Coronary artery (tissue), 2 donors: ENCODE measurements at regions not wholly inside any gene's neighbourhood (a gene's known extent, or its start where the extent isn't known, plus 50 kb on each side); places are given as distances from the start of the nearest gene placed in this dataset.
"Not testable (repeated sequence)": the region's sequence is repeated elsewhere in the genome, so short reads cannot be mapped to it uniquely, and the experiment has no call there.

Experiments used
- DNase-seq: peaks from one replicate; pipeline ENCODE4 v3.0.0-alpha.2; 2017; ENCODE audit warnings: low spot score
- H3K27ac ChIP-seq, 2 donors: fragments of 200-600 bp; sonication (generic); one replicate each; pipeline ENCODE4 v1.5.1; 2016 to 2019
- H3K4me3 ChIP-seq: fragments of 200-600 bp; sonication (generic); 2 replicates; pipeline ENCODE4 v1.5.1; 2016; ENCODE audit warnings: mild to moderate bottlenecking, moderate library complexity
- TF ChIP-seq, protein P1 (sequence below): fragments of 200-600 bp; sonication (generic); IDR thresholded peaks from one replicate; pipeline ENCODE4 v1.5.1; 2019; ENCODE audit warnings: antibody characterized with exemption

DNA sequence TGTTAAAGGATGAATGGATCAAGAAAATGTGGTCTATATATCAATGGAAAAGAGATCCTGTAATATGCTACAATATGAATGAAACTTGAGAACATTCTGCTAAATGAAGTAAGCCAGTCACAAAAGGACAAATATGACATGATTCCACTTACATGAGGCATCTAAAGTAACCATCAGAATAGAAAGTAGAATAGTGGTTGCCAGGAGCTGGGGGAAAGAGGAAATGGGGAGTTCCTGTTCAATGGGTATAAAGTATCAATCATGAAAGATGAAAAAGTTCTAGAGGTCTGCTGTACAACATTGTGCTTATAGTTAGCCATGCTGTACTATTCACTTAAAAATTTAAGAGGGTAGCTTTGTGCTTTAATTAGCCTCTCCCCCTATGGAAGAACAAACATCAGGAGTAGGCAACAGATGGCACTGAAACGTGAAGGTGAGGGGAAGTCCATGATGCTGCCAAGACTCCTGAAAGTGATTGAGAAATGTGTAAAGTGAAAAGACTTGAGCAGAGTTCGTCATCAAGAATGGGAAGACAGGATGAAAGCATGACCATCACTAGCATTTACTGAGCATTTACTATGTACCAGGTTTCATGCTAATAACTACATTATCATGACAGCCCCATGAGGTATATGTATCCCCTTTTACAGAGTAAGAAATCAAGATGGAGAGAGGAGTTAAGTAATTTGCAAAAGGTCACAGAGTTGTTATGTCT is 167.2 kb downstream of the CYB561 start:
- Histone ChIP-seq H3K27ac (no peak overlapping the region), H3K4me3 (no peak overlapping the region)
- no peak for DNase-seq
- TF ChIP-seq, protein P1, sequence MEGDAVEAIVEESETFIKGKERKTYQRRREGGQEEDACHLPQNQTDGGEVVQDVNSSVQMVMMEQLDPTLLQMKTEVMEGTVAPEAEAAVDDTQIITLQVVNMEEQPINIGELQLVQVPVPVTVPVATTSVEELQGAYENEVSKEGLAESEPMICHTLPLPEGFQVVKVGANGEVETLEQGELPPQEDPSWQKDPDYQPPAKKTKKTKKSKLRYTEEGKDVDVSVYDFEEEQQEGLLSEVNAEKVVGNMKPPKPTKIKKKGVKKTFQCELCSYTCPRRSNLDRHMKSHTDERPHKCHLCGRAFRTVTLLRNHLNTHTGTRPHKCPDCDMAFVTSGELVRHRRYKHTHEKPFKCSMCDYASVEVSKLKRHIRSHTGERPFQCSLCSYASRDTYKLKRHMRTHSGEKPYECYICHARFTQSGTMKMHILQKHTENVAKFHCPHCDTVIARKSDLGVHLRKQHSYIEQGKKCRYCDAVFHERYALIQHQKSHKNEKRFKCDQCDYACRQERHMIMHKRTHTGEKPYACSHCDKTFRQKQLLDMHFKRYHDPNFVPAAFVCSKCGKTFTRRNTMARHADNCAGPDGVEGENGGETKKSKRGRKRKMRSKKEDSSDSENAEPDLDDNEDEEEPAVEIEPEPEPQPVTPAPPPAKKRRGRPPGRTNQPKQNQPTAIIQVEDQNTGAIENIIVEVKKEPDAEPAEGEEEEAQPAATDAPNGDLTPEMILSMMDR = no peak

DNA sequence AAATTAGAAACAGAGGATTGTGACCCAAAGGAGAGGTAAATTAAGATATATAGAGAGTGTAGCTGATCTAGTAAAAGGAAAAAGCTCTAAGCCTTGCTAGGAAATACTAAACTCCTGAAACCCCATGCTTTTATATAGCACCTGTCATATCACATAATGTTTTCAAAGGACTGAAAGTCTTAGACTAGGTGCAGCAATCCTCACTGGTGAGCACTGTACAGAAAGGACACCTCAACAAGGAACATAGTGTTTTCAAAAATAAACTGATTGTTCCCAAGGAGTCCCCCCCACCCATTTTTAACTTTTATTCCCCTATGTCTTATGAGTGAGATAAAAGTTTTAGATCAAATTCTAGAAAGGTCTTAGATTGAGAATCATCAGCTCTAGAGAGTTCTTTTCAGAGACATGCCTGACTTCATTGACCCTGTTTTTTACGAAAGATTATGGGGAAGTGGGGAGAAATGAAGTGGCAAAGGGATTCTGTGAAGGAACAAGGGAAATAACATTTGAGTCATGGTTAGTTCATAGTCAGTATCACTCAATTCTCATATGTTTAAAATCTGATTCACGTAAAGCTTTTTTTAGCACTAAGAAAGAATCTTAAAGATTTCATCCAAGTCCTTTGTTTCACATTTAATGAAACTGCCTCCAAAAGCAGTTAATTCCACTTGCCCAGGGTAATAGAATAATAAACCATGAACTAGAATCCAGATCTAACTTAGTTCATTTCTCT is 166.4 kb downstream of the CYB561 start:
- Histone ChIP-seq H3K27ac (no peak overlapping the region), H3K4me3 (no peak overlapping the region)
- TF ChIP-seq, protein P1 = no peak
- no peak for DNase-seq

DNA sequence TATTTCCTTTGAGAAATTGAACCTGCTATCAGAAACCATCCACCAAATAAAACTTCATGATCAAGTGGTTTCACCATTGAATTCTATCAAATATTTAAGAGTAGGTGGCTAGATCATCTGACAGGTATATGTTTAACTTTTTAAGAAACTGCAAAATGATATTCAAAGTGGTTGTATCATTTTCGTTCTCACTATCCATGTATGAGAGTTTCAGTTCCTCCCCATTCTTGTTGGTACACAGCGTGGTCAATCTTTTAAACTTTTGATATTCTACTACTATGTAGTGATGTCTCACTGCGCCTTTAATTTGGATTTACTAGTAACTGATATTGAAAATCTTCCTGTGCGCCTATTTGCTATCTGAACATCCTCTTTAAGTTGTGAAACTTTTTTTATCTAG is 163.7 kb downstream of the CYB561 start:
- DNase-seq = no peak
- TF ChIP-seq, protein P1 = no peak
- Histone ChIP-seq H3K27ac (no peak overlapping the region), H3K4me3 (no peak overlapping the region)

DNA sequence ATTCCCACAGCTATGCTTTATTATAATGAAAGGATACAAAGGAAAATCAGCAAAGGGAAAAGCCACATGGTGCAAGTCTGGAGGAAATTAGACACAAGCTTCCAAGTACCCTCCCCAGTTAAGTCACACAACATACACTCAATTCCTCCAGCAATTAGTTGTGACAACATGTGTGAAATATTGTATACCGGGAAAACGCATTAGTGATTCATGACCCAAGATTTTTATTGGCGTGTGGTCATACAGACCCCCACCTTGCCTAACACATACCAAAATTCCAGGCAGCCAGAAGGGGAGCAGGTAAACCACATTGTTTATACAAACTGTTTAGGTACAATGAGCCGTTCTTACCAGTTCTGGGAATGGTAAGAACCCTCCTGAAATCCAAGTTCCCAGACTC is 160.6 kb downstream of the CYB561 start:
- TF ChIP-seq, protein P1 = no peak
- no peak for DNase-seq
- Histone ChIP-seq H3K27ac (no peak overlapping the region), H3K4me3 (no peak overlapping the region)

DNA sequence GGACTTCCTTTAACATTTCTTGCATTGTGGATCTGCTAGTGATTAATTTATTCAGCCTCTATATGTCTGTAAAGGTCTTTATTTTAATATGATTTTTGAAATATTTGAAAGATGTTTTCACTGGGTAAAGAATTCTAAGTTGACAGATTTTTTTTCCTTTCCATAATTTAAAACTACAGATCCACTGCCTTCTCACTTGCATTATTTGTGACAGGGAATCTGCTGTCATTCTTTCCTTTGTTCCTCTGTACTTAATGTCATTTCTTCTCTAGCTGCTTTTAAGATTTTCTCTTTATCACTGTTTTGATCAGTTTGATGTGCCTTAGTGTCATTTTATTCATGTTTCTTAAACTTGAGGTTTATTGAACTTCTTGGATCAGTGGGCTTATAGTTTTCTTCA is 159.9 kb downstream of the CYB561 start:
- Histone ChIP-seq H3K4me3 (no peak overlapping the region), H3K27ac (no peak overlapping the region)
- TF ChIP-seq, protein P1 = no peak
- no peak for DNase-seq

DNA sequence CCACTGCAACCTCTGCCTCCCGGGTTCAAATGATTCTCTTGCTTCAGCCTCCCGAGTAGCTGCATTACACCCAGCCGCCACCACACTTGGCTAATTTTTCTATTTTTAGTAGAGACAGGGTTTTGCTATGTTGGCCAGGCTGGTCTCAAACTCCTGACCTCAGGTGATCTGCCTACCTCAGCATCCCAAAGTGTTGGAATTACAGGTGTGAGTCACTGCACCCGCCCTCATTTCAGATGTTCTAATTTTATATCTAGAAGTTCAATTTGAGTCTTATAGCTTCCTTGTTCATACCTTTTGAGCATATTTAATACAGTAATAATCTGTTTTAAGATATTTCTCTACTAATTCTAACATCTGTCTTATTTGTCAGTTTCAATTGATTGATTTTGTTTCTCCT is 159.1 kb downstream of the CYB561 start:
- H3K4me3 ChIP-seq, H3K27ac ChIP-seq, DNase-seq: not testable (repeated sequence)

DNA sequence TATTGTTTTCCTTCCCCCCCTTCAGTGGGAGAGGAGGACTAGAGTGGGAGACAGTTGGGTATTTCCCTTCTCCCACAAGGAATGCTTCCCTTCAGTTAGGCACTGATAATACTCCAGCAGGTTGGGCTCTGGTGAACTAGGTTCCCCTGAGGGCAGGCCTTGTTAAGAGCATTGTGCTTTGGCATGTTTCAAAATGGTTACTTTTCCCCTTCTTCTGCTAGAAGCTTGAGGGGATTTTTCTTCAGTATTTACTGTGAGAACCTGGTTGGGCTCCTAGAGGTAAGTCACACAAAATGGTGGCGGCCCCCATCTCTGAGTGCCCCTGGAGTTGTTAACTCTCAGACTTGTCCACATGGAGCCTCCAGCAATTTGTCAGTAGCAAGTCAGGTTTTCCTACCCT is 156.2 kb downstream of the CYB561 start:
- no peak overlapping the region for H3K4me3 ChIP-seq
- DNase-seq = no peak
- H3K27ac ChIP-seq = no peak overlapping the region
- TF ChIP-seq, protein P1 = no peak
